Urothelium cell line (cell line): ENCODE measurements at regions not wholly inside any gene's neighbourhood (a gene's known extent, or its start where the extent isn't known, plus 50 kb on each side); places are given as distances from the start of the nearest gene placed in this dataset.
"Not testable (repeated sequence)": the region's sequence is repeated elsewhere in the genome, so short reads cannot be mapped to it uniquely, and the experiment has no call there.

ENCODE experiments used
- DNase-seq: peaks from one replicate; pipeline ENCODE4 v3.0.0; 2011; ENCODE audit warnings: low spot score, mixed read lengths
- FAIRE-seq: peaks from 2 replicates; lab custom pipeline; 2011; peaks lifted over from hg19 to GRCh38; lab: Jason Lieb, UNC

GRCh38 chr3:110956081-110956480 lies 115.5 kb upstream of the NECTIN3 start:
- FAIRE-seq = no peak
- no peak for DNase-seq

DNA sequence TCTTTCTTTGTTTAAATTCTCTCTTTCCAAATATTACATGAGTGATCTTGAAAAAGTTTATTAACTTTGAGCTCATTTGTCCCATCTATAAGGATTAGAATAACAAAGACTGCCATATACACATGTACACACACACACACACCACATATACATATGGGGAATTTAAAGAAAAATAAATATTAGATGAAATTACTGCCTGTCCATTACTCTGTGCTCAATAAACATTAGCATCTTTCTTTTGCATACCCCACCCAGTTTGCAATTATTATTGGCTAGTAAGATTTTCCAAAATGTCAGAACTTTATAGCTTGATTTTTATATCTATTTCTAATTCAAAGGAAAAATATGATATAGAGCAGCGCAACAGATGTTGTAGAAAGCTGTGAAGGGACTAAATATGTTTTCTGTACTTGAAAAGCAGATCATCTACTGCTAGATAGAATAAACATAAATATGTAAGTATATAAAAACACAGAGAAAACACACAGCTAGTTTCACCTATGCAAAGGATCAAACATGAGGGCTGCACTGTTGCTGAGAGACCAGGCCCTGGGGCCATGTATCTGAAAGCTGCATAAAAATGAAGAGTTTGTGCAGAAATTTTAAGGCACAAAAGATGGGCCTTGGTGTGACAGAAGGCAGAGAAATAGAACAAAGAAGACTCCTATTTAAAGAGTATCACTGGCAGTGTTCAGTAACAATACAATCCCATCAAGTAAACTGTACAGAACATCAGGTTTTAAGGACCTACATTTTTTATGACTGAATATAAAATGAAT lies 114.2 kb upstream of the NECTIN3 start:
- FAIRE-seq (no peak), DNase-seq (no peak)

- FAIRE-seq = no peak
- DNase-seq = no peak
Observed at GRCh38 chr3:110958313-110959147, 113.1 kb upstream of the NECTIN3 start.

DNA sequence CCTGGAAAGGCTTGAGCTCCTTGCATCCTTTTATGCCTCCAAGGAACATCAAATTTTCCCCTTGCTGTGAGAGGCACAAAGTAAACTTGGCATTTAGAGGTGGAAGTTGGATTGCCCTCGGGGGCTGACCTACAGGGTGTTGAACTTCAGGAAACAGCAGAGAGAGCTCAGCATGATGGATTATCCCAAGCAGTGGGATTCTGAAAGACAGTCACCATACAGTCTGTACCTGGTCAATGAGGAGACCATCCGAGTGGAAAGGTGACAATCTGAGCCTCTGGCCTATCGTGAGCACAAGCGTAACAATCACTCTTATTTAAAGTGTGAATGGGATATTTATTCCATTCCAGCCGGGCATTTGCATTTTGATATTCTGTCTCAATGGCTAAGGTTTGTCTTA lies 105.6 kb upstream of the NECTIN3 start:
- FAIRE-seq (no peak), DNase-seq (no peak)

DNA sequence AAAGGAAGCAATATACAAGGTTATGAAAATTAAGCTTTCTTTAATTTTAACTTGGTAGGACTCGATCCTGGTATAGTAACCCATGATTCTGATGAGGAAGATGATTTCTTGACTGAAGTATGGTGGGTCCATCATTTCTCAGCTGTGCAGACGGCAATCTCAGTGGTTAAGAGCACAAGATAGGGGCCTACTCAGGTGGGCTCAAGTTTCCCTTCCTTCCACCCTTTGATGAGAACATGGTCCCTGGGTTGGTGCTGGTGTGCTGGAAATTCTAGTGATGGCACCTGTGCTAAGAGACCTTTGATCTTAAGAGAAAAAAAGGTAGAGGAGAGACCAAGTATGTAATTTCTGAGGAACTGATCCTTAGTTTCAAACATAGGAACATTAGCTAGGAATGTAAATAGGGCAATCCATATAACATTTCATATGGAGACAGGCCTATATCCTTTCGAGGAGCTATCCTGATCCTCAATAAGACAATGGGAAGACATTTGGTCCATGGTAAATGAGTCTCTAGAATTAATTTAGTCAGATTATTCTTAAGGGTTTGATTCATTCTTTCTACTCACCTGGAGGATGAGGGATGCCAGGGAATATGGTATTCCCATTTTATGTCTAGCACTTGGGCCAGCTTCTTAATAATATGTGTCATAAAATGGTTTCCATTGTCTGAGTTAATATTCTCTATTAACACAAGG lies 104.5 kb upstream of the NECTIN3 start:
- no peak for DNase-seq
- no peak for FAIRE-seq

- DNase-seq (no peak), FAIRE-seq (no peak)
Observed at GRCh38 chr3:110968076-110968475, 103.5 kb upstream of the NECTIN3 start.

- FAIRE-seq = peak; percentile 89
Observed at GRCh38 chr3:110969229-110970211, 102.1 kb upstream of the NECTIN3 start.

GRCh38 chr3:110971010-110971601 lies 100.5 kb upstream of the NECTIN3 start:
- DNase-seq (peak; percentile 58), FAIRE-seq (no peak)

More at GRCh38 chr3:110969229-110970211, 102.1 kb upstream of the NECTIN3 start:
- DNase-seq = no peak

GRCh38 chr3:110973263-110973895 lies 98.2 kb upstream of the NECTIN3 start:
- no peak for DNase-seq
- FAIRE-seq = no peak

GRCh38 chr3:110974902-110975301 lies 96.7 kb upstream of the NECTIN3 start:
- no peak for DNase-seq
- FAIRE-seq = no peak

DNA sequence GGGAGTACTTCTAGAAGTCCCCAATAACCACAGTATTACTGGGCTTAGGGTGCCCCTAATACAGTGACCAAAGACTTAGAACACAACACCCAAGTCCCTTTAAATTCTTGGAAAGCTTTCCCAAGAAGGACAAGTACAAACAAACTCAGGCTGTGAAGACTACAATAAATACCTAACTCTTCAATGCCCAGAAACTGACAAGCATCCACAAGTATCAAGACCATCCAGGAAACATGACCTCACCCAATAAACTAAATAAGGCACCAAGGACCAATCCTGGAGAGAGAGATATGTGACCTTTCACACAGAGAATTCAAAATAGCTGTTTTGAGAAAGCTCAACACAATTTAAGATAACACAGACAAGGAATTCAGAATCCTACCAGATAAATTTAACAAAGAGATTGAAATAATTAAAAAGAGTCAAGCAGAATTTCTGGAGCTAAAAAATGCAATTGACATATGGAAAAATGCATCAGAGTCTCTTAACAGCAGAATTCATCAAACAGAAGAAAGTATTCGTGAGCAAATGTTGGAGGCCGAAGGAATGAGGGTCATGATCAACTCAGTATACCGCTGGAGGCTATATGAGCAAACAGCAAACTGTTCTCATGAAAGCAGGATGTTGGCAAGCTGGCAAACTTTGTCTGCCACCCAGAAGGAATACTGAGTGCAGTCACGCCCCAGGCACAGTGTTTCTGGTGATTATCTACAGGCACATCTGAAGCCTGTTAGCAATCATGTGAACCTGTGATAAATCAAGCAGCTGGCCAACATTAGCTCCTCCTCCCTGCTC lies 87.0 kb upstream of the NECTIN3 start:
- DNase-seq = no peak
- no peak for FAIRE-seq

GRCh38 chr3:110989446-110989845 lies 82.2 kb upstream of the NECTIN3 start:
- no peak for FAIRE-seq

GRCh38 chr3:110995461-110996231 lies 76.0 kb upstream of the NECTIN3 start:
- DNase-seq = no peak
- no peak for FAIRE-seq

More at GRCh38 chr3:110989446-110989845, 82.2 kb upstream of the NECTIN3 start:
- no peak for DNase-seq

- not testable (repeated sequence) for FAIRE-seq, DNase-seq
Observed at GRCh38 chr3:110998766-110999165, 72.8 kb upstream of the NECTIN3 start.

DNA sequence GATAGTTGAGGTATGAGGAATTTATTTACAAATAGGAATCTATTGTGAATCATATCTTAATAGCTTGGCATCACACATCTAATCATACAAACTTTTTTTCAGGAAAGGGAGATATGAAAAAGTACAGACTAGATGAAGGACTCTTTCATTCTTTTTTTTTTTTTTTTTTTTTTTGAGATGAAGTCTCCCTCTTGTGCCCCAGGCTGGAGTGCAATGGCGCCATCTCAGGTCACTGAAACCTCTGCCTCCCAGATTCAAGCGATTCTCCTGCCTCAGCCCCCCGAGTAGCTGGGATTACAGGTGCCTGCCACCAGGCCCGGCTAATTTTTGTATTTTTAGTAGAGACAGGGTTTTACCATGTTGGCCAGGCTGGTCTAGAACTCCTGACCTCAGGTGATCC lies 65.1 kb upstream of the NECTIN3 start:
- not testable (repeated sequence) for DNase-seq, FAIRE-seq

DNA sequence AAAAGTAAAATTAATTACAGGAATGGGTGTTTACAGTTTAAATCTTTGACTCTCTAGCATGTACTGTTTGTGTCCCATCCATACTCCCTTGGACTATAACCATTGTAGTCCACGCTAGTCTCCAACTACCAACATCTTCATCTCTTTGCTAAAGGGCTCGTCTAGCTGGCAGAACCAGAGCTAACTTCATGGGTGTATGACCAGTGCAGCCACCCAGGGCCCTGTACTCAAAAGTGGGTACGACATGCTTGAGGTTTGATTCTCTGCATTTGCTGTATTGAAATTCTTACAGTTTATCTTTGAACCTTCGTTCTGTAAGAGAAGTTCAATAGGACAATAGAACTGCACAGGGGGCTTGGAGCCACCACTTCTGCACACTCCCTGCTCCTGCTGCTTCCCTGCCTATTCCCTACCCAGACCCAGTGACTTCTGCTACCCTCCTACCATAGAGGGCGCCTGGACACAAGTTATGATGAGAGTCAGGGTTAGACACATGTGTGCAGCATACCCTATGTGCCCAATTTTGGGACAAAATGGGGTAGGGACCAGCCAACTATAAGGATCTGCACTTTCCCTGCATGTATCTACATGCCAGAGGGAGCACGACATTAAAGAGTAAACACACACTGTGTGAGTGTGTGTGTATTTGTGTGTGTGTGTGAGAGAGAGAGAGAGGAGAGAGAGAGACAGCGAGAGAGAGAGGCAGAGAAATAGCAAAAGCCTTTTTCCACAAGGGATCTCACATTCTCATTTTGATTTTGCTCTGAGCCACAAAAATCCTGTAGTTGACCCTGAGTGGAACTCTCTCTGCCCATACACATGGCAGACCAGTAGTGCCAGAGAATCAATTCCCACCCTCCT lies 59.0 kb upstream of the NECTIN3 start:
- DNase-seq = peak; percentile 11
- no peak for FAIRE-seq
